ENCODE measurements at regions not wholly inside any gene's neighbourhood (a gene's known extent, or its start where the extent isn't known, plus 50 kb on each side); places are given as distances from the start of the nearest gene placed in this dataset.
"Not testable (repeated sequence)": the region's sequence is repeated elsewhere in the genome, so short reads cannot be mapped to it uniquely, and the experiment has no call there.

DNA sequence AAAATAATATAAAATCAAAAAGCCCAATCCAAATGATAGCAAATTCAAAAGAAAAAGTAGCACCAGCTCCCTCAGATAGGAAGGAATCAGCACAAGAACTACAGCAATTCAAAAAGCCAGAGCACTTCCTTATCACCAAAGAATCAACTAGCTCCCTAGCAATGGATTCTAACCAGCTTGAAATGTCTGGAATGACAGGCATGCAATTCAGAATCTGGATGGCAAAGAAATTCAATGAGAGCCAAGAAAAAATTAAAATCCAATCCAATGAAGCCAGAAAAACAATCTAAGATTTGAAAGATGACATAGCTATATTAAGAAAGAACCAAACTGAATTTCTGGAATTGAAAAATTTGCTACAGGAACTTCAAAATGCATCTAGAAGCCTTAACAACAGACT lies 1334.4 kb upstream of the ALCAM start:
- DNase-seq, result no peak
- no peak overlapping the region for H3K9ac ChIP-seq (ENCODE audit: insufficient read depth in 1 of 2, low read length in 2 of 2)

DNA sequence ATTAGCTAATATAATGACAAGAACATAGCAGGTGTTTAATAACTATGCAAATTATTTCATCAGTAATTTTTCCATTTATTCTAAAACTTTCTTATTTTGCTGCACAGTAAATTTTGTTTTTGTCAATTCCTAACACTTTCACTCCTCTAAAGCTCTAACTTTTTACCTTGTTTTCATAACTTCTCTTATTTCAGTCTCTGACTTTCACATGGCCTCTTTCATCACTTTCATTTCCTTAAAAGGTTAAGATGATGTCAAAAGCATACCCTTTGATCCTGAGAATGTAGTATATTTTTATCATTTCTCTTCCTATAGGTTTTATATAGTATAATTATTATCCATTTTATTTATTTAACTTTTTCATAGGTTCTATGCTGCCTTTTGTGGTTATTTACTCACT lies 1325.8 kb upstream of the ALCAM start:
- no peak for DNase-seq
- no peak for ATAC-seq (ENCODE audit: insufficient read depth, low FRiP score)

More for the DNA sequence above, 1334.4 kb upstream of the ALCAM start:
- no peaks in the 10 kb centered on the region for H3K4me1 ChIP-seq (ENCODE audit: control insufficient read depth in 5 of 5, insufficient read depth in 5 of 5, low read length in 5 of 5)
- no peaks in the 10 kb centered on the region for H3K27me3 ChIP-seq (ENCODE audit: control insufficient read depth in 3 of 3, insufficient read depth in 3 of 3, low read length in 2 of 3)
- H3K27ac ChIP-seq (ENCODE audit: low read depth in 1 of 2, low read length in 1 of 2), result no peak overlapping the region
- no peaks in the 10 kb centered on the region for H3K36me3 ChIP-seq (ENCODE audit: control insufficient read depth in 4 of 4, insufficient read depth in 4 of 4, low read length in 4 of 4)
- peaks cover 0 to 4% (median 0%) of the 10 kb centered on the region in 4 donors for H3K9me3 ChIP-seq (ENCODE audit: control insufficient read depth in 4 of 4, insufficient read depth in 3 of 4, low read length in 3 of 4)
- no peak overlapping the region for H3K4me3 ChIP-seq
- TF ChIP-seq, protein P1, sequence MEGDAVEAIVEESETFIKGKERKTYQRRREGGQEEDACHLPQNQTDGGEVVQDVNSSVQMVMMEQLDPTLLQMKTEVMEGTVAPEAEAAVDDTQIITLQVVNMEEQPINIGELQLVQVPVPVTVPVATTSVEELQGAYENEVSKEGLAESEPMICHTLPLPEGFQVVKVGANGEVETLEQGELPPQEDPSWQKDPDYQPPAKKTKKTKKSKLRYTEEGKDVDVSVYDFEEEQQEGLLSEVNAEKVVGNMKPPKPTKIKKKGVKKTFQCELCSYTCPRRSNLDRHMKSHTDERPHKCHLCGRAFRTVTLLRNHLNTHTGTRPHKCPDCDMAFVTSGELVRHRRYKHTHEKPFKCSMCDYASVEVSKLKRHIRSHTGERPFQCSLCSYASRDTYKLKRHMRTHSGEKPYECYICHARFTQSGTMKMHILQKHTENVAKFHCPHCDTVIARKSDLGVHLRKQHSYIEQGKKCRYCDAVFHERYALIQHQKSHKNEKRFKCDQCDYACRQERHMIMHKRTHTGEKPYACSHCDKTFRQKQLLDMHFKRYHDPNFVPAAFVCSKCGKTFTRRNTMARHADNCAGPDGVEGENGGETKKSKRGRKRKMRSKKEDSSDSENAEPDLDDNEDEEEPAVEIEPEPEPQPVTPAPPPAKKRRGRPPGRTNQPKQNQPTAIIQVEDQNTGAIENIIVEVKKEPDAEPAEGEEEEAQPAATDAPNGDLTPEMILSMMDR (IDR thresholded peaks at IDR 0.05; ENCODE audit: control extremely low read depth, extremely low read depth), result no peak
- ATAC-seq (ENCODE audit: insufficient read depth, low FRiP score), result no peak

DNA sequence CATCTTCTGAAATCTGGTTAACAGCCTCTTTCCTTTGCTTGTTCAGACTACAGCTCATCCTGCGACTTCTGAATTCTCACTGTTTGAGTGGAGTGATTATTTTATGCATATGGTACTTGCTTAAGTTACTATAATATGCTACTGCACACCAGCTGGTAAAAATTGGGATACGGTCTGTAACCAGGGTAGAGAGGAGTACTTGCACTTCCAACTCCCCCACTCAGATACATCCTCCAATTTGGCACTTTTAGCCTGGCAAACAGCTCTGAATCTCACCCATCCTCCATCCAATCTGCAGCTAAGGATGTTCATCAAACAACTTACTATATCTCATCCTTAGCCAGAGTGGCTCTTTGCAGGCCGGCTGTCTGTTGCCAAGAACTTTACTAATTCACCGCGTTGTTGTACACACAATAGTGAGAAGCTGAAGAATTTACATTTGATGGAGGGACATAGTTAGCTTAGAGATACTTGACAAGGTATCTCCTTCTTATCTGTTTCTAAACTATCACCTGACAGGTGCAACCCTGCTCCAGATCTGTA lies 1323.6 kb upstream of the ALCAM start:
- not testable (repeated sequence) for DNase-seq; H3K4me3 ChIP-seq; H3K9ac ChIP-seq (ENCODE audit: insufficient read depth in 1 of 2, low read length in 2 of 2); ATAC-seq (ENCODE audit: insufficient read depth, low FRiP score); H3K27ac ChIP-seq (ENCODE audit: low read depth in 1 of 2, low read length in 1 of 2); H3K9me3 ChIP-seq (ENCODE audit: control insufficient read depth in 4 of 4, insufficient read depth in 3 of 4, low read length in 3 of 4); H3K4me1 ChIP-seq (ENCODE audit: control insufficient read depth in 5 of 5, insufficient read depth in 5 of 5, low read length in 5 of 5); H3K36me3 ChIP-seq (ENCODE audit: control insufficient read depth in 4 of 4, insufficient read depth in 4 of 4, low read length in 4 of 4); H3K27me3 ChIP-seq (ENCODE audit: control insufficient read depth in 3 of 3, insufficient read depth in 3 of 3, low read length in 2 of 3)
- WGBS, 2 donors, result 91 to 93% methylated on average over 5 of the region's 5 CpGs

More for the DNA sequence above, 1325.8 kb upstream of the ALCAM start:
- Histone ChIP-seq H3K4me3 (no peak overlapping the region), H3K9ac (ENCODE audit: insufficient read depth in 1 of 2, low read length in 2 of 2) (no peak overlapping the region), H3K27me3 (ENCODE audit: control insufficient read depth in 3 of 3, insufficient read depth in 3 of 3, low read length in 2 of 3) (no peaks in the 10 kb centered on the region), H3K27ac (ENCODE audit: low read depth in 1 of 2, low read length in 1 of 2) (no peak overlapping the region), H3K36me3 (ENCODE audit: control insufficient read depth in 4 of 4, insufficient read depth in 4 of 4, low read length in 4 of 4) (no peaks in the 10 kb centered on the region), H3K9me3 (ENCODE audit: control insufficient read depth in 4 of 4, insufficient read depth in 3 of 4, low read length in 3 of 4) (no peaks in the 10 kb centered on the region), H3K4me1 (ENCODE audit: control insufficient read depth in 5 of 5, insufficient read depth in 5 of 5, low read length in 5 of 5) (no peaks in the 10 kb centered on the region)
- TF ChIP-seq, protein P1 (IDR thresholded peaks at IDR 0.05; ENCODE audit: control extremely low read depth, extremely low read depth), result no peak

DNA sequence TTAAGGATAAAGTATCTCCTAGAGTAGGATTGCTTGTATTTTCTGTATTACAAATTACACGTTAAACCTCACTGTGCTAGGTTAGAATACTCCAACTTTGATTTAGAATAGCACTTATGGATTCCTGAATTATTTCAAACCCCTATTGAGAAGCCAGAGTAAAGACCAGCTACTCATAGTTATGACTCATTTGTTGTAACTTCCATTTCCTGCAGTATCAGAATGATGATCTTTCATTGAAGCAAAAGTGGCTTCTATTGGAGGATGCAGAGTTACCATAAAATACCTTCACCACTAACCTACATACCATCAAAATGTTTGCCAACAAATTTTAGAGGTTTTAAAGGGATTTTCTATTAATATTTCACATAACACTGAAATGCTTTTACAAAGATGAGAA lies 1322.7 kb upstream of the ALCAM start:
- Histone ChIP-seq H3K4me1 (ENCODE audit: control insufficient read depth in 5 of 5, insufficient read depth in 5 of 5, low read length in 5 of 5) (no peaks in the 10 kb centered on the region), H3K27ac (ENCODE audit: low read depth in 1 of 2, low read length in 1 of 2) (no peak overlapping the region), H3K27me3 (ENCODE audit: control insufficient read depth in 3 of 3, insufficient read depth in 3 of 3, low read length in 2 of 3) (no peaks in the 10 kb centered on the region), H3K9me3 (ENCODE audit: control insufficient read depth in 4 of 4, insufficient read depth in 3 of 4, low read length in 3 of 4) (no peaks in the 10 kb centered on the region), H3K9ac (ENCODE audit: insufficient read depth in 1 of 2, low read length in 2 of 2) (no peak overlapping the region), H3K36me3 (ENCODE audit: control insufficient read depth in 4 of 4, insufficient read depth in 4 of 4, low read length in 4 of 4) (no peaks in the 10 kb centered on the region), H3K4me3 (no peak overlapping the region)
- DNase-seq, result no peak
- TF ChIP-seq, protein P1 (IDR thresholded peaks at IDR 0.05; ENCODE audit: control extremely low read depth, extremely low read depth), result no peak
- no peak for ATAC-seq (ENCODE audit: insufficient read depth, low FRiP score)
- 71 to 76% methylated on average over 1 of the region's 1 CpG for WGBS, 2 donors

Measured in lung (tissue), 11 donors.